ENCODE measurements at regions not wholly inside any gene's neighbourhood (a gene's known extent, or its start where the extent isn't known, plus 50 kb on each side); places are given as distances from the start of the nearest gene placed in this dataset.

DNA sequence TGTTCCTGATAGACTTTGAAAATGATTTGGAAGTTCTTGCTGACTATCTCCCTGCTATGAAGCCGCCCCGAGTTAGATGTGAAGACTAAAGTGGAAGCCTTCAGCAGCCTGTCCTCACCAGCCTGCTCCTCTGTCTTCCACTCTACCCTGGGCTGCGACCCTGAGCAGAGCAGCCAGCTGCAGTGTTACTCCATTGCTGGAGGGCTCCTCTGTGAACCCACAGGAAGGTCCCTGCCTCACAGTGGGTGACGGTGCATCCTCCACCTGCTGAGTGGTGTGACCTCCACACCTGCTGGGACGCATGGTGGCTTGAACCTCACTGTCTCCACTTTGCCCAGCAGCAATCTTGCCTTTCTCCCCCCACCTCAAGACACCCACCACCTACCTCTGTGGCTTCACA is 116.4 kb downstream of the IRS2 start:
- DNase-seq = no peak

DNA sequence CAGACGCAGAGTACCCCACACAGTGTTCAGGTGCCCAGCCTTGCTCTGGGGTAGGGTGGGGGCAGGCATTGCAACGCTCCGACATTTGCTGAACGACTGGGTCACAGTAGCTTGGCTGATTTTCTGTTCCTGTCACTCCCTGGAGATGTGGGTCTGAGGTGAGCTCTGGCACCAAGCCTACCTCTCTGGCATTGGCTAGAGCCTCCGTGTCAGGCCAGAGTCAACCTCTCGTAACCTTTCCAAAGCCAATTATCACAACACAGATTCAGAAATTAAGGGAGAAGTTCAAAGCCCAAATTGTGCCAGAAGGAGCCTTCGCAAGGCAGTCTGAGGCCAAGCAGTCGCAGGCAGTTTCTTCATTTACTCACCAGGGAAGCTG is 117.2 kb downstream of the IRS2 start:
- DNase-seq = no peak

DNA sequence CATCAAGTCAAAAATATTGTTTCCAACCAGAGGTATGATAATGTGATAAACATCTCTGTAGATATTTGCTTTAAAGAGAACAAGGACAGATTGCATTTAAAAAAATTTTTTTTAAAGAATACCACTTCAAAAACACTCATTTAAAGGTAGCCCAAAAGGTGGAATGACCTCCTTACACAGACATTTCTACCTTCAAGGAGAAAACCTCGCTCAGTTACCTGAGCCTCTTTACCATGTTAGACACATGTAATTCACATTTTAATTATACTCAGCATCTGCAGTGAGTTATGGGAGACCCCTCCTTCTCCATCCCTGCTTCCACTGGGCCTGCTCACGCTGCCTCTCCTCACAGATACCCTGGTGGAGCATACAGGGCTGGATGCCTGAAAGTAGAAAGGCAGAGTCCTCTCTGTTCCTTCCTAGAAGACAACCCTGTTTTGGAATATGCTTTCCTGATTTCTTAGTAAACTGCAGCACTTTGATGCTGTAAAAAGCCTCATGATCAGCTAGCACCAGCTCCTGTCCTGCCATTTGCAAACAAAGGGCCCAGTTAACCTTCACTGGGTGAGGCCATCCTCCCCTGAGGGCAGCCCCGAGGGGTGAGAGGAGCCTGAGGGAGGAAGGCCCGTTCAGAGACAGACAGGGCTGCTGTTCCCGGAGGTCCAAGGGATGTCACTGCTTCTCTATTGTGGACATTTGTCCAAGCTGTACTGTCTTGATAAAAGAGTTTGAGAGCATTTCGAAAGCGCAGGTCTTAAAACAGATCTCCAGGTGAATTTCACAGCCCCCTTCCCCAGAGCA is 117.8 kb downstream of the IRS2 start:
- DNase-seq = no peak

DNA sequence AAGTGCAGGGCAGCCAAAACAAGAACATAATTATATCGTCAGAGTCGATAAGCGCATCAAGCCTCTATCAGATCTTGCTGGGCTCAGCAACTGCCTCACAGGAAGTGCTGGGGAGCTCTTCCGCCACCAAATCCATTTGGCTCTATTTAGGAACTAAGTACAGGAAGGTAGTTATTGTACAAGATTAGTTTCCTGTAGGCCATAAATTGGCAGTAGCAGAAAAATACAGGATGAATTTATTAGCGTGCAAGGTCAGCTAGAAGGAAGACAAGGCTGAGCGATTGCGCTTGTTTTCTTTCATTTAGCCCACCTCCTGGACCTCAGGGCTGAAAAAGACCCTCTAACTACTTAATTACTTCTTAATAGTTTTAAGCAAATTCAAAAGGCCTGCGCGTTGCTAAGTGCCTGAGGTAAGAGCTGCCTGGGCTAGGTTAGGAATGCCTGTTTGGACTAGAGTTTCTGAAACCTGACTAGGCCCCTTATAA is 118.5 kb downstream of the IRS2 start:
- no peak for DNase-seq

DNA sequence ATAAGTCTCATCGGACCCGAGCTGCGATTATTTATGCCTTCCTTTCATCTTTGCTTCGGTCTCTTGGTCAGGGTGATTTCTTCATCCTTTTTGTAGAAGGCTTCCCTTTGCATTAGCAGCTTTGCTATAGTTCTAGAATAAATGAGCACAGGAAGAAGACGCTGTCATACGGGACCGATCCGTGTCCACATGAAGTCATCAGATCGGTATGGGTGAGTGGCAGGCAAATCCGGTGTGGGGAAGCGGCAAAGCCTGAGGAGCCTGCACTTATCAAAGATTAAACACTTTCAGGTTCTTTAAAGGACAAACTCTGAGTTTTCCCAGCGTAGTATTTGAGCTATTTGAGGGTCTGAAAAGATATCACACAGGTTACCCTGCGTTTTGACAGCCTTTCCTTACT is 119.3 kb downstream of the IRS2 start:
- no peak for DNase-seq

DNA sequence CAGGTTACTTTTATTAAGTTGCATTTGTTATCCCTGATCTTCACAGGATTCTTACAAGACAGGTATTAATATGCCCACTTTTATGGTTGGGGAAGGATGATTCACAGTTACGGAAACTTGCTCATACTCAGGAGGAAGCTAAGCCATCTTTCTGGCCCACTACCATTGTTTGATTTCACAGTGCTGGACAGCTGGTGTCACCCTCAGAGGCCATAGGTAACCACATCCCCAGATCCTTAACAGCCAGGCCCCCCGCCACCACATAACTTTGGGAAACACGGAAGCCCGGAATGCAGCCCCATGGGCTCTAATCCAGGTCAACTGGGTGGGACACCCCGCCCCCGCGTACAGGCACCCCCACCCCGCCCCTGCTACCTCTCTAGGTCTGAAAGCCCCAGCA is 119.7 kb downstream of the IRS2 start:
- DNase-seq = no peak

DNA sequence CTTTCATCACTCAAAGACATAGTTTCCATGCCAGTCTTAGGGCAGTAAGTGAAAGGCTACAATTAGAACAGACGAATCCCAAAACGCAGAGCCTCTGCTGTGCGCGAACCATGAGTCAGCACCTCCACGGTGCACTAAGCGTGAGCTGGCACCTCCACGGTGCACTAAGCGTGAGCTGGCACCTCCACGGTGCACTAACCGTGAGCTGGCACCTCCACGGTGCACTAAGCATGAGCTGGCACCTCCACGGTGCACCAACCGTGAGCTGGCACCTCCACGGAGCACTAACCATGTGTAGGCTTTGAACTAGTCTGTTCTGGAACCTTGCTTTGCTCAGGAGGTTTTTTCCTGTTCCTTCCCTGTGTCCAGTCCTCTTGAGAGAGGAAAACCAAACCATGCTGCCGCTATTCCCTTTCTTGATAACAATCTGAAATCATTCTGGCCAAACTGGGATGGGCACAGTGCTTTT is 120.6 kb downstream of the IRS2 start:
- no peak for DNase-seq

DNA sequence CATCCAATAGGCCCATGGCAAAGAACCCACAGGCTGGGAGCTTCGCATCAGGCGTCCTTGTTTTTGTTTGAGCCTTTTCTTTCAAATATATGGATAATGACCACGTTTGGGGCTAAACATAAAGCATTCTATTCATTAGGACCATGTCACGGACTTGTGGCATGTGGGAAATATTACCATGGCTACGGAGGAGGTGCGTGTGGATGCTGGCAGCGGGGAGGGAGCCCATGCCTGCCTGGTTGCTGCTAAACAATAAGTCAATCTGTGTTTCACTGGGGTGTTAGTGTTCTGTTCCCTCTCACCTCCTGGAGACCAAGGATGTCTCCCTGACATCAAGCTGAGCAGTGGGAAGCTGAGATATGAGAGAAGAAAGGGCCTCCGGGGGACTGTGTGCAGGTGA is 121.1 kb downstream of the IRS2 start:
- no peak for DNase-seq

DNA sequence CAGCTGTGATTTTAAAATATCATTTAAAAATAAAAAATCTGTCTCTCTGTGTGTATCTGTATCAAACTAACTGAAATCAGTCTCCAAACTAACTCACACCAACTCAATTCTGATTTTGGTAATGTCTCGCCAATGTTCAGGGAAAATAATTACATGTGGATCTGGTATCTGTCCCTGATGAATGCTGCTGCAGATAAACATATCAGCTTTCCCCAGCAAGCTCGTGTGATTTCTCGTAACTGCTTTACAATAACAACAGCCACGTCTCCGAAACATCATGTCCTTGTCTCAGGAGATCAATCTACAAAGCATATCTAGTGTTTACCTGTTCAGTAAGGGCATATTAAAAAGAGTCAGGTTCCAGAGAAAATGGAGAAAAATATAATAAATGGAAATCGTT is 129.0 kb downstream of the IRS2 start:
- DNase-seq = no peak

DNA sequence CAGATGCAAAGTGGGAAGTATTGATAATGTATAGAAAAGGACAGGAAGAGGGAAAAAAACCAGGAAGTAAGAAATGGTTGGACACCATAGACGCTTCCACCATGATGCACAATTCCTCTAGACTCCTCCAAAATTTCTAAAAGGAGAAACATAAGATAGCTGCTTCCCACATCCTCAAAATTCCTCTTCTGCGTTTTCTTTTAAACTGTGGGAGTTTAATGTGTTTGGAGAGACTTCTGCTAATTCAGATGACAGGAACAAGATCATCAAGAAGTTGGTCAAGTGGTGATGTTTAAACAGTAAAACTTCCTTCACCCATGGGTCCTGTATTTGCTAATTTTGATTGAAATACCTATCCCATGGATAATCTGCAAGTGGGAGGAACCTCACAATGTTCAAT is 130.2 kb downstream of the IRS2 start:
- no peak for DNase-seq

DNA sequence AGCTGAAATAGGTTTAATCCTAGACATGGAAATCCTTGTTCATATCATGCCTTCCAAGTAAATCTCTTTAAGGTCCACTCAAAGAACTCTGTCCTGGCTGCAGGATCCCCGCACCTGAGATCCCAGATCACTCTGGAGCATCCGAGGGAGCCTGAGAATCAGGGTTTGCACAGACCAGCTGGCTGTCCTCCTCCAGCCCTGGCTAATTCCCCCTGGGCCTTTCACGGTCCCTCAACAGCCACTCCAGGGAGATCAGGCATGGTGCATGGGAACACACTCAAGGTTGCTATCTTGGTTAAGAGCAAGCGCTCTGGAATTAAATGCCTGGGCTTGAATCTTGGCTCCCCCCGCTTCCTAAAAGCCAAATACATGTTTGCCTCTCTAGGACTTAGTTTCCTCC is 130.8 kb downstream of the IRS2 start:
- no peak for DNase-seq

DNA sequence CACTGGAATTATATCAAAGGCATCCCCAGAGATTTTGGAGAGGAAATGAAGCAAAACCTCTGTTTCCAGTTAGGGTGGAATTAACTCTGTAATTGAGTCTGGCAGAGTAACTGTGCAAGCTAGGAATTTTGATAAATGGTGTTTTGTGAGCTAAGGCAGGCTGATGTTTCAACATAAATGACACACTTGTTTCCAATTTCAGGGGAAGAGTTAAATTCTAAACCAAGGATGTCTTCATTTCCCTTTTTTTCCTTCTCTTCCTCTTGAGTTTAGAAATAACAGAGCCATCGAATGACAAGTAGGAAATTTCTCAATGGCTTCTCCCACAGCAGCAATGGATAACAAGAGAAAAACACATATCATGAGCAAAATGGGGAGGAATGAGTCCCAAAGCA is 131.2 kb downstream of the IRS2 start:
- no peak for DNase-seq

DNA sequence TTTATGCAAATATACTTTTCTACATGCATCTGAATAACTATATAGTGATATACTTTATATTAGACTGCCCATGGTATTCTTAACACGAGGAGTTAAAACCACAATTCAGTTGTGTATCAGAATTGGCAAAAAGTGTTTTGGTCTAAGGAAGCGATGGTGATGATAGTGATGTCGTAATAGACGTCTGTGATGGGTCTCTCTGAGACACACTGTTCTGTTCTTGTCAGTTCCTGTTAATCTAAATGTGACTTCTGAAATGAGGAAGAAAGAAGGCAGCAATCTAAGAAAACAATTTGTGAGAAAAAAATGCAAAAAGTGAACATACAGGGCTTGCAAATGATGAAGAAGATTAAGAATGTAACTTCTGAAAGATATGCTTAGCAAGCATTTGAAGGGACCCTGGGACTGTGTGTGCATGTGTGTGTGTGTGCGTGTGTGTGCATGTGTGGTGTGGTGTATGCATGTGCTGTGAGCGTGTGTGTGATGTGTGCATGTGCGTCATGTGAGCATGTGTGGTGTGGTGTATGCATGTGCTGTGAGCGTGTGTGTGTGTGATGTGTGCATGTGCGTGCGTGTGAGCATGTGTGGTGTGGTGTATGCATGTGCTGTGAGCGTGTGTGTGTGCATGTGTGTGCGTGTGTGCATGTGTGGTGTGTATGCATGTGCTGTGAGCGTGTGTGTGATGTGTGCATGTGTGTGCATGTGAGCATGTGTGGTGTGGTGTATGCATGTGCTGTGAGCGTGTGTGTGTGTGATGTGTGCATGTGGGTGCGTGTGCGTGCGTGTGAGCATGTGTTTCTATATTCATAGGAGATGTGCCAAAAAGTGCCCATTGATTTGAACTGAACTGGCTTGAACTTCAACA is 131.8 kb downstream of the IRS2 start:
- DNase-seq = no peak

DNA sequence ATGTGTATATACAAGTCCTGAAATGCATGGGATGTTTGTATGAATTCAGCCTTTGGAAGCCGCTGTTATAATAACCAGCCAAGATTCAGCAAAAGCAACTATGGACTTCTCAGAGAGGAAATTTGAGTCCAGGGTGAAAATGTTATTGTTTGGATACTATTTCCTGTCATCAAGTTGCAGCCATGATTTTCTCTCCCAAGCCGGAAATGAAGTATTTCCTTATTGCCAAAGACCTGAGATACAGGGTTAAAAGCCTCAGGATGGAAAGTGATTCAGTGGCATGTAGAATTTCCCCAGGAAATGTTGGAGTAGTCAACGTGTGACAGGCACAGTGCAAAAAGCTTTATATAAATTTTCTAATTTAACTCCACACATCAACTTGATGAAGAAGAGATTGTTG is 133.9 kb downstream of the IRS2 start:
- DNase-seq = no peak

DNA sequence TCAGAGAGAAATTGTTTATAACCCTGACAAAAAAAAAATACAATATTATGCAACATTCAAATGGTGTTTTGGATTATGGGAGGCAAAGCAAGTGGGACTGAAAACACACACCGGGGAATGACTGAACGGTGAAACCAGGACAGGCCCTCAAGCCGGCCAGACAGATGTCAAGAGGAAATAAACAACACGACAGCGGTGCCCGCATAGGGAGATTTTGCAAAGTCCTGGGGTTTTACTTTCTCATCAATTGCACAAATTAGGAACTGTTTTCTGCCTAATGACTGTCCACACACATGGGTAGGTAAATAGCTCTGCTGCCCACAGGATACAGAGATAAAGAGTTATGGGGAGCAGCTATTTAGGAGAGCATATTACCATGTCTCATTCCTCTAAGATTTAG is 134.5 kb downstream of the IRS2 start:
- DNase-seq = no peak

DNA sequence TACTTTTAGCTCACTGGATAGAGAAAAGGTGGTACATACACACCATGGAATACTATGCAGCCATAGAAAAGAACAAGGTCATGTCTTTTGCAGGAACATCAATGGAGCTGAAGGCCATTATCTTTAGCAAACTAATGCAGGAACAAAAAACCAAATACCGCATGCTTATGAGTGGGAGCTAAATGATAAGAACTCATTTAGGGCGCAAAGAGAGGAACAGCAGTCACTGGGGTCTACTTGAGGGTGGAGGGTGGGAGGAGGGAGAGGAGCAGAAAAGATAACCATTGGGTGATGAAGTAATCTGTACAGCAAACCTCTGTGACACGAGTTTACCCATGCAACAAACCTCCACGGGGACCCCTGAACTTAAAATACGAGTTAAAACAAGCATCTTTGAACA is 135.1 kb downstream of the IRS2 start:
- DNase-seq = no peak

DNA sequence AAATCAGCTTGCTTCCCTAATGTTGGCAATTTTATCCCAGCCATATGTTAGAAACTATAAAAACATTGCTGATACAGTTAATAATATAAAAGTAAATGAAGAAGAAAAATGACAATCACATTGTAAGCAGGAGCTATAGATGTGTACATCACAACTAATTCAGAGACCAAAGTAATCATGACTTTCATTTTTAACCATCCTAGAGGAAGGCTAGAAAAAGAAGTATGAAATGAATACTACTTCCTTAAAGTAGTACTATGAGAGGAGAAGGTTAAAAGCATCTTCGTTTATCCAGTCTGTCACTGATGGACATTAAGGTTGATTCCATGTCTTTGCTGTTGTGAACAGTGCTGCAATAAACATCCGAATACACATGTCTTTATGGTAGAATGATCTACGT is 135.5 kb downstream of the IRS2 start:
- no peak for DNase-seq

DNA sequence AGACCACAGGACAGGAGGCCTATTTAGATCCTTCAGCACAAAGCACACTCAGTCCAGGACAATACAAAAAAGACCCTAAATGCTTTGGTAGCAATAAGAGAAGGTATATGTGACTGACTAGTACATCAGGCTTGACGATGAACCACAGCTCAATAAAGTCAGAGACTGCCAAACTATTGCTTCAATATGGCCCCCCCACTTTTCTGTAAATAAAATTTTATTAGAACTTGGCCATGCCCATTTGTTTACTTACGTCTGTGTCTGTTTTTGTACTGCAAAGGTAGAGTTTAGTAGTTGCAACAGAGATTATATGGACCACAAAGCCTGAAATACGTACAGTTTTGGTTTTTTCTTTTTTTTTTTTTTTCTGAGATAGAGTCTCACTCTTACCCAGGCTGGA is 136.7 kb downstream of the IRS2 start:
- no peak for DNase-seq

DNA sequence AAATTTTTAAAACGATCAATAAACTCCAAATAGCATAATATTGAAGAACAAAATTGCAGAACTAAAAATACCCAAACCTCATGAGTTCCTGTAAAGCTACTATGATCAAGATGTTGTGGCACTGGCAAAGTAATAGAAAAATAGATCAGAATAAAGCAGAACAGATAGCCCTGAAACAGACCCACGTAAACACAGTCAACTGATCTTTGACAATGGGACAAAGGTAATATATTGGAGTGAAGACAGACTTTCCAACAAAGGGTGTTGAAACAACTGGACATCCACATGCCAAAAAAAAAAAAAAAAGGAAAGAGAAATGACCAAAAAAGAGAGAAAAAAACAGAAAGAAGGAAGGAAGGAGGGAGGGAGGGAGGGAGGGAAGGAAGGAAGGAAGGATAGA is 138.7 kb downstream of the IRS2 start:
- no peak for DNase-seq

DNA sequence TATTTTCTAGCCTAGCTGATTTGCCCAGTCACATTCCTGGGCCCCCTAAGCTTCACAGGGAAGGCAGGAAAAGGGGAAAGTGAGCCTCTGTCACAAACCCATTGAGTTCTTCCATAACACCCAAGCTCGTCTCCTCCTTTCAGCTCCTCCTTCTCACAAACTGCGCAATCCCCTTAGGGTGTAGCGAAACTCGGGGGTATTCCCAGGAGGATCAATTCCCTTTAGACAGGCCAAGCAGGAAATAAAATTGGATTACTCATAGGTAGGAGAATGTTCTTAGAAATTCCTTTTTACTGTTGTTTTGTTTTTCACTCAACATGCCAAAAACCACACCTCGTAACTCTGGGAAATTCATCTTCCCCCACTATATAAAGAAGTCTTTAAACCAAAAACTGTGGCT is 139.3 kb downstream of the IRS2 start:
- no peak for DNase-seq

DNA sequence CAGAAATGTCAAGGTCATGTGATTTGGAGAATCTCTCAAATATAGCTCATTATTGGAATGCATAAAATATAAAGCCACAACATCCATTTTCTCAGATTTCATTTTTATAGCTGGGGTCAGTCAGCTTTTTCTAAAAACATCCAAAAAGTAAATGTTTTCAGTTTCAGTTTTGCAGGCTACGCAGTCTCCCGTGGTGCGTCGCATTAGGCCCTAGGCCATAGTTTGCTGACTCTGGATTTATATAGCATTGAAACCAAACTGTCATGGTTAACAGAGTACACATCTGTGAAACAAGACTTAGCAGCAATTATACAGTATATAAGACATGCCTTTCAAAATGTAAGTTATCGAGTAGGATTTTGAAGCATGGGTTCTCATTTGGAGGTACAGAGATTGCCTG is 140.0 kb downstream of the IRS2 start:
- DNase-seq = no peak

DNA sequence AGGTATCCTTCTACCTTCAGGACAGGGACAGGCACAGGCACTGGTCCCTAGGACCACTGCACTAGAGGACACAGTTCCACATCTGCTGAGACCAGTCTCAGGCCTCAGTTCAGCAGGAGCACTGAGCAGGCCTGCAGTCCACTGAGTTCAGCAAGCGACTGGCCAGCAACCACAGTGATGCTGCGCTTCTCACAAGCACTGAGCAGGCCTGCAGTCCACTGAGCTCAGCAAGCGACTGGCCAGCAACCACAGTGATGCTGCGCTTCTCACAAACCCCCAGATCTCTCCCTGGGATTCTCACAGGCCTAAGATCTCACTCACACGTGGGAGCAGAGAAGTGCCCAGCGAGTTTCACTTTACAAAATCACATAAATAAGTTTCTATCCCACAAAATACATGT is 140.6 kb downstream of the IRS2 start:
- DNase-seq = no peak

DNA sequence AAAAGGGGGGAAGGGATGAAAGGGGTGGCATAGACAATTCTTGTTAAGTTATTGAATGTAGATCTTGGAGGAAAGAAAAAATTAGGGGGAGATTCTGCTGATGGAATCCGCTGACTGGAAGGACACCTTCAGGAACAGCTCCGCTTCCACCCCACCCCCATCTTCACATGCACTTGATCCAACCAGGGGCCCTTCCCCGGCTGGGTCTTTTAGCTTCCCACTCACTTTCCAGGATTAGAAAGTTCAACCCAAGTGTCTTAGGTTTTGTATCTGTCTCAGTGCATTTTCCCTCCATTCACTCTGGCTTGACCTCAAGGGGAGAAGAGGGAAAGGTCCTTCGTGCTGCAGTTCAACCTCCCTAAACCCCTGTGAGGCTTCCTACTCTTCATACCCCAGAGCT is 141.4 kb downstream of the IRS2 start:
- DNase-seq = no peak

DNA sequence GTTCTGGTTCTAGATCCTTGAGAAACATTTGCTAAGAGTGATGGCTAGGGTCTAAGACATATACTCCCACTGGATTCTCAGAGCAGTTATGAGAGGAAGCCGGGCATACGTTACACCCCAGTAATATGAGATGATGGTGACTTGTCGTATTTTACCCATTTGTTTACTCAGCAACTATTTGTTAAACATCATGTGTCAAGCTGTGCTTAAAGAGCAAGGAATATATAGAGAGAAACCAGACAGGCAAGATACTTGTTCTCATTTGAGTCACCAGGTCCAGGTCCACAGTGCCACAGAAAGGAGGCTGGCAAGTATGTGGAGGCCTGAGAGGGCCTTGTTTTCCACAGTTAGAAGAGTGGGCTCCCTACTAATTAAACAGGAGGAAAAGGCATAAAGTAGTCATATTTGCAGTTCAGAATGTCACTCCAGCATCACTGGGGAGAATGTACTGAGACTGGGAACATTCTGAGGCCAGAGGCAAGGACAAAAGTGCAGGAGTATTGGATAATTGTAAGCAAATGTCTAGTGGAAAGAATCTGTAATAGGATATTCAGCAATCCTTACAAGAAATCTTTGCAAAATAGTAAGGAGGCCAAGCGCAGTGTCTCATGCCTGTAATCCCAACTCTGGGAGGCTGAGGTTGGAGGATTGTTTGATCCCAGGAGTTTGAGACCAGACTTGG is 142.2 kb downstream of the IRS2 start:
- DNase-seq = no peak

Data from stimulated activated CD4-positive, alpha-beta T cell treated with anti-CD3 and anti-CD28 coated beads, Interleukin-2, amount 100 ng/mL, for 24 hours (primary cell).